ENCODE measurements at regions not wholly inside any gene's neighbourhood (a gene's known extent, or its start where the extent isn't known, plus 50 kb on each side); places are given as distances from the start of the nearest gene placed in this dataset.

DNA sequence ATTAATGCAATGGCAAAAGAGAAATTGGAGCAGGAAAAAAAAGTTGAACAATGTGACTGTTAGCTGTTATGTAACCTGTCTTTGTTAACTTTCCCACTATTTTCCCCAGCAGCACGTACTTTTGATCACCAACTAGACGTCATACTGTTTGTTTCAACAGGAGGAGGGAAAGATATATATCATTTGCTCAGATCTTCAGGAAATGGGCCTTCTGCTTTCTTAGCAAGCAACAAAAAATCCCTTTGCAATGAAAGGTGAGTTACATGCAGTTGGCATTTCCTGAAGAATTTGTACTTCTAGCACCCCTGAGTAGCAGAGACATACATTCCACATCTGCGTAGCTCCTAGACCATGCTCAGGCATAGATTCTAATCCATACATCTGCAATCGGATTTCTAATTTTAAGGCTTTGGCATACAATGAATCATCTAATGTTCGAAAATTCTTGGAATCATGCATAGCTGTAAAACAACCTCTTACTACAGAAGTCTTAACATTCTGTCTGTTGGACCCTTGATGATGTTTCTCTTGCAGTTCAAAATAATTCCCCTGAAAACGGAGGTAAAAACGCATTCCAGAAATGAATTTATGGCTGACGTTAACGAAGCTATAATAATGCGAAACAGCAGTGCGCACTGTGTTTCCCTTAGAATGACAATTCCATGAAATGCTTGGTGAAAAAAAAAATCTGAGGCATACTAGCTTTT is 286.9 kb upstream of the MGMT start (continued):
- TF ChIP-seq KDM6A (CRISPR knock-in tag; IDR thresholded peaks at IDR 0.05; ENCODE audit: low read depth) = no peak

DNA sequence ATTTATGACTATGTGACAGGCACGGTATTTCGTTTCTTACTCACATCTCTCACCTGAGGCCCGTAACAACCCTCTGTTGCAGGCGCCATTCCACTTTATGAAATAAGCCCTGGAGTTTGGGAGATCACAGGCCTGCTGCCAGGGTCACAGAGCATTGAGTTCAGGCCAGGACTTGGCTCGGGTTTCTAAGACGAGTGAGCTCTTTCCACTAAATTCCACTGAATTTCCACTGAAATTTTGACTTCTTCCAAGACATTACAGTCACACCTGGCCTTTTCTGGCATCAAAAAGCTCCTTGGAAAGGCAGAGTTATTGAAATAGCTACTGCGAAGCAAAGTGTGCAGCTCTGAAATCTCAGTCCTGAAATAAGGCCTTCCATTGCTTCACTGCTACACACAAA is 282.8 kb upstream of the MGMT start:
- FAIRE-seq (no peak), ATAC-seq (no peak), DNase-seq (ENCODE audit: low spot score) (no peak)
- H3K27me3 ChIP-seq (ENCODE audit: control insufficient read depth in 1 of 2, insufficient read depth in 2 of 2, low read length in 2 of 2) = peaks cover 0 to 1% of the 10 kb centered on the region in 2 experiments; a peak in 3 of 5 replicates
- no peaks in the 10 kb centered on the region for H4K20me1 ChIP-seq (ENCODE audit: insufficient read depth, low read length)
- H3K27ac ChIP-seq (ENCODE audit: extremely low read length, insufficient read depth, low read length) = no peak overlapping the region
- no peaks in the 10 kb centered on the region for H3K79me2 ChIP-seq (ENCODE audit: insufficient read depth, low read length)
- H3K4me2 ChIP-seq (ENCODE audit: low read depth, low read length) = no peak overlapping the region
- TF ChIP-seq ZNF17 (CRISPR knock-in tag; IDR thresholded peaks at IDR 0.05) (no peak), LRRFIP1 (CRISPR knock-in tag; conservative IDR thresholded peaks at IDR 0.05) (no peak), NCOA5 (CRISPR knock-in tag; IDR thresholded peaks at IDR 0.05) (no peak), ZIK1 (CRISPR knock-in tag; IDR thresholded peaks at IDR 0.05; ENCODE audit: borderline replicate concordance, low read depth) (no peak), SIN3B (IDR thresholded peaks at IDR 0.05; ENCODE audit: low read length) (no peak), ETV5 (CRISPR knock-in tag; IDR thresholded peaks at IDR 0.05; ENCODE audit: borderline replicate concordance) (no peak), KDM4B (CRISPR knock-in tag; IDR thresholded peaks at IDR 0.05) (no peak), ZNF510 (CRISPR knock-in tag; IDR thresholded peaks at IDR 0.05; ENCODE audit: low read depth) (no peak), CAMTA2 (CRISPR knock-in tag; IDR thresholded peaks at IDR 0.05; ENCODE audit: borderline replicate concordance) (no peak), HNF1B (CRISPR knock-in tag; IDR thresholded peaks at IDR 0.05) (no peak), ZKSCAN1 (IDR thresholded peaks at IDR 0.05; ENCODE audit: low read length) (no peak), MYC (CRISPR knock-in tag; IDR thresholded peaks at IDR 0.05; ENCODE audit: borderline replicate concordance) (no peak)
- TF ChIP-seq, protein P1, sequence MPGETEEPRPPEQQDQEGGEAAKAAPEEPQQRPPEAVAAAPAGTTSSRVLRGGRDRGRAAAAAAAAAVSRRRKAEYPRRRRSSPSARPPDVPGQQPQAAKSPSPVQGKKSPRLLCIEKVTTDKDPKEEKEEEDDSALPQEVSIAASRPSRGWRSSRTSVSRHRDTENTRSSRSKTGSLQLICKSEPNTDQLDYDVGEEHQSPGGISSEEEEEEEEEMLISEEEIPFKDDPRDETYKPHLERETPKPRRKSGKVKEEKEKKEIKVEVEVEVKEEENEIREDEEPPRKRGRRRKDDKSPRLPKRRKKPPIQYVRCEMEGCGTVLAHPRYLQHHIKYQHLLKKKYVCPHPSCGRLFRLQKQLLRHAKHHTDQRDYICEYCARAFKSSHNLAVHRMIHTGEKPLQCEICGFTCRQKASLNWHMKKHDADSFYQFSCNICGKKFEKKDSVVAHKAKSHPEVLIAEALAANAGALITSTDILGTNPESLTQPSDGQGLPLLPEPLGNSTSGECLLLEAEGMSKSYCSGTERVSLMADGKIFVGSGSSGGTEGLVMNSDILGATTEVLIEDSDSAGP (CRISPR knock-in tag; IDR thresholded peaks at IDR 0.05; ENCODE audit: borderline replicate concordance) = no peak
- TF ChIP-seq, protein P2, sequence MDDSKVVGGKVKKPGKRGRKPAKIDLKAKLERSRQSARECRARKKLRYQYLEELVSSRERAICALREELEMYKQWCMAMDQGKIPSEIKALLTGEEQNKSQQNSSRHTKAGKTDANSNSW (CRISPR knock-in tag; IDR thresholded peaks at IDR 0.05; ENCODE audit: borderline replicate concordance) = no peak
- TF ChIP-seq, protein P3, sequence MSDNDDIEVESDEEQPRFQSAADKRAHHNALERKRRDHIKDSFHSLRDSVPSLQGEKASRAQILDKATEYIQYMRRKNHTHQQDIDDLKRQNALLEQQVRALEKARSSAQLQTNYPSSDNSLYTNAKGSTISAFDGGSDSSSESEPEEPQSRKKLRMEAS (IDR thresholded peaks at IDR 0.05) = no peak
- H3K36me3 ChIP-seq (replicated peaks in 1 of 2; ENCODE audit: control insufficient read depth in 1 of 2, insufficient read depth in 2 of 2, low read length in 2 of 2) = no peaks in the 10 kb centered on the region
- peaks cover 11% of the 10 kb centered on the region; the same call in 1 of the 2 replicates for H3K9me3 ChIP-seq (ENCODE audit: low read length)
- ChIA-PET POLR2A (no interaction called here), CTCF (ENCODE audit: low intra/inter-chr PET ratio, low total read pairs) (no interaction called here)
- in situ Hi-C loops (cut with HindIII; ENCODE audit: extremely low pct_ligation_motif_present, low pct_unique_long_range_greater_than_20kb) (no loop called here), intact Hi-C loops (cut with micrococcal nuclease; ENCODE audit: unreplicated experiment) (no loop called here)
- H3K4me3 ChIP-seq (replicated peaks in 1 of 3; ENCODE audit: insufficient read depth in 1 of 3, low read depth in 2 of 3, low read length in 3 of 3) = no peak overlapping the region
- no TSS peak for BruUV-seq (replicated peaks)
- H2AFZ ChIP-seq (ENCODE audit: low read length) = no peak overlapping the region
- H3K9ac ChIP-seq (ENCODE audit: insufficient read depth, low read depth, low read length) = no peak overlapping the region
- H3K4me1 ChIP-seq (ENCODE audit: insufficient read depth, low read length) = no peaks in the 10 kb centered on the region
- WGBS (ENCODE audit: low lambda C conversion rate) = 10% methylated on average over 7 of the region's 7 CpGs

Measured in HepG2 (cell line).